Endothelial cell (in vitro differentiated cells): ENCODE measurements at regions not wholly inside any gene's neighbourhood (a gene's known extent, or its start where the extent isn't known, plus 50 kb on each side); places are given as distances from the start of the nearest gene placed in this dataset.

Experiments
- DNase-seq: peaks from one replicate; pipeline ENCODE4 v3.0.0; 2021; ENCODE audit warnings: low spot score
- H3K27ac Mint-ChIP-seq: one replicate; pipeline ENCODE4 v1.8.0; 2021; ENCODE audit warnings: mixed read lengths, inconsistent platforms; ENCODE audit not compliant: unreplicated experiment
- H3K27me3 Mint-ChIP-seq: one replicate; pipeline ENCODE4 v1.8.0; 2021; ENCODE audit warnings: mild to moderate bottlenecking, moderate library complexity, mixed read lengths, inconsistent platforms; ENCODE audit not compliant: unreplicated experiment
- H3K36me3 Mint-ChIP-seq: one replicate; pipeline ENCODE4 v1.8.0; 2021; ENCODE audit warnings: mild to moderate bottlenecking, low read depth, mixed read lengths, inconsistent platforms; ENCODE audit not compliant: unreplicated experiment
- H3K4me1 Mint-ChIP-seq: one replicate; pipeline ENCODE4 v1.8.0; 2021; ENCODE audit warnings: mild to moderate bottlenecking, mixed read lengths, inconsistent platforms; ENCODE audit not compliant: unreplicated experiment
- H3K4me3 Mint-ChIP-seq: one replicate; pipeline ENCODE4 v1.8.0; 2021; ENCODE audit warnings: mild to moderate bottlenecking, mixed read lengths, inconsistent platforms; ENCODE audit not compliant: unreplicated experiment
- H3K9me3 Mint-ChIP-seq: one replicate; pipeline ENCODE4 v1.8.0; 2021; ENCODE audit warnings: mixed read lengths, inconsistent platforms; ENCODE audit not compliant: unreplicated experiment
- CTCF ChIP-seq: fragments of 200-600 bp; sonication (generic); IDR thresholded peaks from one replicate; pipeline ENCODE4 v1.5.0; 2021; ENCODE audit warnings: antibody characterized with exemption; ENCODE audit not compliant: unreplicated experiment

DNA sequence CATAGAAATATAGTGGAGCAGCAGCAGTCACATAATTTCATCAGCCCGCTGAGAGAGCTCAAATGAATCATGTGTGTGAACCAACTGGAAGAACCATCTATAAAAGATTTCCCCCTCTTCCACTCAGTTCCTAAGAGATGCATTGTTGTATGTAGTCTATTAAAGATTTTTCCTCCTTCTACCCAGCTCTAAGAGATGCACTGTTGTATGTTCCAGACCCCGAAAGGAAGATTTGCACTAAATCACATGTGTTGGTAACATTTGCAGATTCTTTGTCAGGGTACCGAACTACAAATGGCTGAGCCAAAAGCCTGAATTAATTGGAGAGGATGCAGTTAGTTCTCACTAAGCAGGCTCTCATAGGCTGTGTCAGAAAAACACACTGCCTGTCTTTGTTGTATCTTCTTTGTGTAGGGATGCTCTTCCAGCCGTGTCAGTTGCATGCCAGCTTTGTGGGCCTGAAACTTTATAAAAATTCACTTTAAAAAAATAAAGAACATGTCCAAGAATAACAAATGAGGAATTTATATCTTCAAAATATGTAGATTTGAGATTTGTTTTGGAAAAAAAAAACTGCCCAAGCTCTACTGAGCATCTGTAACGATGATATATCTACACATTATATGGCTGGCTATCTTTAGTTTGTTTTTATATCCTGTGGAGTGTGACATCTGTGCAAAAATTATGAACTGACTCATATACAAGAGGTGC, 223.1 kb downstream of the MZT1 start:
- no peak for DNase-seq
- H3K36me3 Mint-ChIP-seq: no peaks in the 10 kb centered on the region
- no peaks in the 10 kb centered on the region for H3K27me3 Mint-ChIP-seq
- peaks cover 18% of the 10 kb centered on the region for H3K4me1 Mint-ChIP-seq
- H3K4me3 Mint-ChIP-seq: no peak overlapping the region
- H3K9me3 Mint-ChIP-seq: no peaks in the 10 kb centered on the region
- peak overlapping the region; percentile 81 for H3K27ac Mint-ChIP-seq
- no peak for TF ChIP-seq CTCF

- no peak for DNase-seq
- no peak overlapping the region for H3K4me3 Mint-ChIP-seq
- H3K27me3 Mint-ChIP-seq: no peaks in the 10 kb centered on the region
- no peaks in the 10 kb centered on the region for H3K9me3 Mint-ChIP-seq
- TF ChIP-seq CTCF: no peak
- H3K36me3 Mint-ChIP-seq: no peaks in the 10 kb centered on the region
- H3K27ac Mint-ChIP-seq: no peak overlapping the region
- peaks cover 15% of the 10 kb centered on the region for H3K4me1 Mint-ChIP-seq
Measured at GRCh38 chr13:72500851-72501250, 226.6 kb downstream of the MZT1 start.

DNA sequence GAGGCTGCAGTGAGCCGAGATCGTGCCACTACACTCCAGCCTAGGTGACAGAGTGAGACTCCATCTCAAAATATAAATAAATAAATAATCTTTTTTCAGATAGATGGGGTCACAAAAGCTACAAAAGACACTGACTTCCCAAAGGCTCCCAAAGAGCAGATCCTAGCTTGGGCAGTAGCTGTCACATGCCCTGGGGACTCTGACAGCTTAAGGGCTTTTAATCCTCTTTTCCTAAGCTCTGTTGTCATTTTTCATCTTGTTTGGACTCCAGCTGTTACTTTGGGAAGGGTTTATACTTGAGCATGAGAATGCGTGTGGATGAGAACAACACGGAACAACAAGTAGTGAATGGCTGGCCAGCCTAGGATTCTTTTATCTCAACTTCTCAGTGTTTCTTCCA, 231.7 kb downstream of the MZT1 start:
- Mint-ChIP-seq H3K36me3 (no peaks in the 10 kb centered on the region), H3K9me3 (no peaks in the 10 kb centered on the region), H3K27me3 (peaks cover 1% of the 10 kb centered on the region), H3K4me1 (peaks cover 5% of the 10 kb centered on the region), H3K4me3 (no peak overlapping the region), H3K27ac (no peak overlapping the region)
- no peak for TF ChIP-seq CTCF
- no peak for DNase-seq

GRCh38 chr13:72489751-72490150, 237.7 kb downstream of the MZT1 start:
- H3K4me3 Mint-ChIP-seq: no peak overlapping the region
- peaks cover 5% of the 10 kb centered on the region for H3K4me1 Mint-ChIP-seq
- H3K36me3 Mint-ChIP-seq: no peaks in the 10 kb centered on the region
- H3K9me3 Mint-ChIP-seq: no peaks in the 10 kb centered on the region
- no peak for TF ChIP-seq CTCF
- peaks cover 1% of the 10 kb centered on the region for H3K27me3 Mint-ChIP-seq
- DNase-seq: no peak
- H3K27ac Mint-ChIP-seq: no peak overlapping the region

- H3K27ac Mint-ChIP-seq: no peak overlapping the region
- H3K4me3 Mint-ChIP-seq: no peak overlapping the region
- no peak for DNase-seq
- no peak for TF ChIP-seq CTCF
- no peaks in the 10 kb centered on the region for H3K9me3 Mint-ChIP-seq
- H3K27me3 Mint-ChIP-seq: no peaks in the 10 kb centered on the region
- H3K4me1 Mint-ChIP-seq: no peaks in the 10 kb centered on the region
- H3K36me3 Mint-ChIP-seq: no peaks in the 10 kb centered on the region
Measured at GRCh38 chr13:72473321-72473720, 254.1 kb downstream of the MZT1 start.
